Mucosa of rectum (tissue), 2 donors: ENCODE measurements at regions not wholly inside any gene's neighbourhood (a gene's known extent, or its start where the extent isn't known, plus 50 kb on each side); places are given as distances from the start of the nearest gene placed in this dataset.
"Not testable (repeated sequence)": the region's sequence is repeated elsewhere in the genome, so short reads cannot be mapped to it uniquely, and the experiment has no call there.

Experiments
- H3K27ac ChIP-seq, 2 donors: one replicate each; pipeline ENCODE4 v1.7.0; 2013; ENCODE audit warnings: inconsistent platforms in 2 of 2, low read depth in 2 of 2, low read length in 2 of 2
- H3K27me3 ChIP-seq, 2 donors: one replicate each; pipeline ENCODE4 v1.7.0; 2013; ENCODE audit warnings: low read length in 2 of 2; ENCODE audit not compliant: control insufficient read depth in 2 of 2, insufficient read depth in 2 of 2
- H3K36me3 ChIP-seq, 2 donors: one replicate each; pipeline ENCODE4 v1.7.0; 2013; ENCODE audit warnings: low read length in 2 of 2; ENCODE audit not compliant: control insufficient read depth in 2 of 2, insufficient read depth in 2 of 2
- H3K4me1 ChIP-seq, 2 donors: one replicate each; pipeline ENCODE4 v1.7.0; 2013; ENCODE audit warnings: low read length in 2 of 2, mild to moderate bottlenecking in 1 of 2; ENCODE audit not compliant: control insufficient read depth in 2 of 2, insufficient read depth in 2 of 2
- H3K4me3 ChIP-seq, 2 donors: one replicate each; pipeline ENCODE4 v1.7.0; 2013; ENCODE audit warnings: low read length in 2 of 2
- H3K9ac ChIP-seq, 2 donors: one replicate each; pipeline ENCODE4 v1.7.0; 2013; ENCODE audit warnings: low read length in 2 of 2, low read depth in 1 of 2, mild to moderate bottlenecking in 1 of 2
- H3K9me3 ChIP-seq, 2 donors: one replicate each; pipeline ENCODE4 v1.7.0; 2013; ENCODE audit warnings: low read length in 2 of 2; ENCODE audit not compliant: control insufficient read depth in 2 of 2
- donor health status: healthy.
- donor health status: Normal muscosa, but diverticular disease.

- H3K36me3 ChIP-seq, H3K4me3 ChIP-seq, H3K9me3 ChIP-seq, H3K27me3 ChIP-seq, H3K9ac ChIP-seq, H3K27ac ChIP-seq: not testable (repeated sequence)
- H3K4me1 ChIP-seq: peaks cover 7 to 25% of the 10 kb centered on the region in 2 donors
These were observed 50.1 kb upstream of the ATP5PO start for GRCh38 chr21:33965662-33966061.
